Spleen (tissue), 7 donors: ENCODE measurements at regions not wholly inside any gene's neighbourhood (a gene's known extent, or its start where the extent isn't known, plus 50 kb on each side); places are given as distances from the start of the nearest gene placed in this dataset.

Source experiments
- CTCF ChIP-seq, 11 experiments: fragments of 200-600 bp in 7 of 11; fragments of 450-650 bp in 4 of 11; sonication (generic) in 4 of 11; IDR thresholded peaks in 8 of 11; conservative IDR thresholded peaks in 3 of 11; 1 replicate in 7 of 11; 2 replicates in 4 of 11; pipeline versions ENCODE4 v1.4.0 to v1.8.0; 2016 to 2021; ENCODE audit warnings: antibody characterized with exemption in 11 of 11, inconsistent platforms in 4 of 11, mild to moderate bottlenecking in 1 of 11
- POLR2A ChIP-seq, 3 donors: fragments of 450-650 bp; IDR thresholded peaks; one replicate each; pipeline ENCODE4 v1.5.1; 2017; ENCODE audit warnings: antibody characterized with exemption in 3 of 3, mild to moderate bottlenecking in 1 of 3
- POLR2AphosphoS5 ChIP-seq, 3 donors: sonication (generic); formaldehyde crosslinking; IDR thresholded peaks; one replicate each; pipeline ENCODE4 v1.5.1; 2017; ENCODE audit warnings: antibody characterized with exemption in 3 of 3
- donor health status: DM: no; HTN: no; CAD: no; lungs with moderate emphysema.
- donor health status: DM: no; HTN: no; CAD: no.
- donor health status: DM: no; HTN: no; CAD: no.

- TF ChIP-seq CTCF (IDR thresholded peaks at IDR 0.05 in 8 of 11, conservative IDR thresholded peaks at IDR 0.05 in 3 of 11): peak in 6 of 11 experiments; percentile 14 to 63 (median 54)
- TF ChIP-seq POLR2A (IDR thresholded peaks at IDR 0.05): no peak
- no peak for TF ChIP-seq POLR2AphosphoS5 (IDR thresholded peaks at IDR 0.05)
Measured at GRCh38 chrX:40158036-40158706, 60.4 kb upstream of the BCOR start.
